ENCODE measurements at regions not wholly inside any gene's neighbourhood (a gene's known extent, or its start where the extent isn't known, plus 50 kb on each side); places are given as distances from the start of the nearest gene placed in this dataset.
"Not testable (repeated sequence)": the region's sequence is repeated elsewhere in the genome, so short reads cannot be mapped to it uniquely, and the experiment has no call there.

DNA sequence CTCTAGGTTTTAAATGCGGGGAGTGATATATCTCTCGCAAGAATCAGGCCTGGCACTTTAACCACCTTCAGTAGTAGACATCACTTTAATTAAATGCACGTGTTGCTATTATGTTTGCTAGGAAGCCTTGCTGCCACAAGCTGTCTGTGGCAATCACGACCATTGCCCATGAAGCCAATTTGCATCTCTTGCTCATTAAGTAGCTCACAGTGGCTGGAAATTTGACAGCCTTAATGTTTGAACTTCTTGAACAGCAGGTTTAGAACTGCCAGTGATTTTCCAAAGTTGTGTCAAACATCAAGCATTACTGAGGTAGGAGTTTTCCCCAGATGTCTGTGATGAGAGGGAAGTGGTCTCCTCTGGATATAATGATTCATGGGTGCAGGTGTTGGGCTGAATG lies 642.3 kb upstream of the CPEB2 start:
- no peak for DNase-seq (ENCODE audit: low read depth in 2 of 2)

- DNase-seq (ENCODE audit: low read depth in 2 of 2), result no peak
Measured at GRCh38 chr4:14361084-14361483, 641.2 kb upstream of the CPEB2 start.

DNA sequence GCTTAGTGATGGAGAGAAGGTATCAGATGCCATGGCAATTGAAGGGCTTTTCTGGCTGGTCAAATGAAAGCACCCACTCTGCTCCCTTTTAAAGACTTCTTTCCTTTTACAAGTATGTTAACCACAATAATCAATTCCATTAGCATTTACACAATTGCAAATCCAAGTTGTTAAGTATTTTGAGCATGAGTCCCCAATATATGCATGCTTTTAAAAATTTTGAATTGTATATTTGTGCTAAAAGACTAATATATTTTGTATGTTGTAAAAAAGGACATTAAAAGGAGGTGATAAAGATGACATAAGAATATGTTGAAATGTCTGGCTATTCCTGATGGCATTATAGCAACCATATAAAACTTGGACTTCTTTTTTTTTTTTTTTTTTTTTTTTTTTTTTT lies 639.9 kb upstream of the CPEB2 start:
- DNase-seq (ENCODE audit: low read depth in 2 of 2), result no peak

- no peak for DNase-seq (ENCODE audit: low read depth in 2 of 2)
Measured at GRCh38 chr4:14364953-14365536, 637.2 kb upstream of the CPEB2 start.

DNA sequence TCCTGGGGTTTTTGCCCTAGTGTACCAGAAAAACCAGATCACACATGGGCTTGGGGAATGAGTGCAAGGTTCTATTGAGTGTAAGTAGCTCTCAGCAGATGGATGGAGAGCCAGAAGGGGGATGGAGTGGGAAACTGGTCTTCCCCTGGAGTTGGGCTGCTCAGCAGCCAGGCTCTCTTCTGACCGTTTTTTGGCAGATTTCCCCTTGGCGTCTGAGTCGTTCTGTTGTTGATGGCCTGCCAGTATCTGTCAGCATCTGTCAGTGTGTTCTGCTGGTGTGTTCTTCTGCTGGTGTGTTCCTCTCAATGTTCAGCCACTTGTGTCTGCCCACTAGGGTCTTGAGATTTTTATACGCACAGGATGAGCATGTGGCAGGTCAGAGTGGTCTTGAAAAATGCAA lies 633.9 kb upstream of the CPEB2 start:
- no peak for DNase-seq (ENCODE audit: low read depth in 2 of 2)

- DNase-seq (ENCODE audit: low read depth in 2 of 2), result no peak
Measured at GRCh38 chr4:14371131-14371530, 631.1 kb upstream of the CPEB2 start.

DNA sequence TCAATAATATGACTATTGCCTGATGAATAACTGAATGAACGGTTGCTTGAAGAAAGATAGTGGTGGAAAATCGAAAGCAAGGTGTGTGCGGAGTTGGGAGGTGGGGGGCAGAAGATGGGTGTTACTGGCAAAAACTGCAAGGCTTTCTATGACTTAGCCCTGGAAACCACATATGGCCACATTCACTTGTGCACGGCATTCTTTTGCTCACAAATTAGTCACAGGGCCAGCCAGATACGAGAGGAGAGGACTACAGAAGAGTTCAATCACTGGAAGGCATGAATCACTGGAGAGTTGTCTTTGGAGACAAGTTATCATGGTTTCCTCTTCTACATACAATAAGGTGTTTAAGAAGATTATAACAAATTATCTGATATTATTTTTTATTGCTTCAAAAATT lies 626.5 kb upstream of the CPEB2 start:
- no peak for DNase-seq (ENCODE audit: low read depth in 2 of 2)

- no peak for DNase-seq (ENCODE audit: low read depth in 2 of 2)
Measured at GRCh38 chr4:14379183-14379582, 623.1 kb upstream of the CPEB2 start.

DNA sequence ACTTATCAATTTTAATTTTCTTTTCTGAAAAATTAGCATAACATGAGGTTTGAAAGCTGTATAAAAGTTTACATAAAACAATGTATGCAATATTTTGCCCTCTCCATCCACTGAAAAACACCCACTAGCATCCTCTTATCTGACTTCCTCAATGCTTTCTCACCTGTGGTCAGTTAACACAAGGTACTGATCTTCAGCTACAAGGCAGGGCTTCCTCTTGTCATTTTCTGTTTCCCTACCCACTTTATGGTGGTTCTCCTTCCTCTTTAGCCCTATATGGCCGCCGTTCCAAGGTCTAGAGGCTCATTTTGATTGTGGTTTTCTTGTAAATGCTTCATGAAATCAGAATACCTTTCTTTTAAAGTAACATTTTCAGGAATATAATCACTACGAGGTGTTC lies 618.6 kb upstream of the CPEB2 start:
- DNase-seq (ENCODE audit: low read depth in 2 of 2), result no peak

DNA sequence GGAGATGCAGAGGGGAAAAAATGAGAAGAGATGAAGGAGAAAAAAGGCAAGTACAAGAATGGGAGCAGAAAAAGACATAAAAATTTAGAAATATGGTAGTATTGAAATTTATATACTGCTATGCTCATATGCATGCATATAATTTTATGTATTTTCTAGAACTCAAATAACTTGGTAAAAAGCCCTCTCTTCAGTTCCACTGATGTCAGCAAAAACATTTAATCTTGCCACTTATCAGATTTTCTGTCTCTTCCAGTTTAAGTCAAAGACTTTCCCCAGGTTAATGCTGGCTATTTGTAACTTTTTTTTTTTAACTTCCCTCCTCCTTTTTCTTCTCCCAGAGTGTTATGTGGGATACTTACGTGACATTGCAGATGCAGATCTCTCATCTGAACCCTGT lies 617.5 kb upstream of the CPEB2 start:
- DNase-seq (ENCODE audit: low read depth in 2 of 2), result no peak

DNA sequence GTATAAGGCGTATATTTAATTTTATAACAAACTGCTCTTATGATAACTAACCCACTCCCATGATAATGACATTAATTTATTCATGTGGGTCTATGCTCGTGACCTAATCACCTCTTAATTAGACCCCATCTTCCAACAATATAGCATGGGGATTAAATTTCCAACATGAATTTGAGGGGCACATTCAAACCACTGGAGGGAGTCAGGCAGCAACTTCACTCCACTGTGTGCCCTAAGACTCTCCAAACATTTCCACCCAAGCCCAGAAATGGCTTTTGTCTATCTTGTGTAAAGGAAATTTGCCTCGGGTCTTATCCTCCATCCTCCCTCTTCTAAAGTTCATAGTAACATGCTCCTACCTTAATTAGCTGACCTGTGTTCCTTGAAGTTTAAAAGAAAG lies 616.1 kb upstream of the CPEB2 start:
- no peak for DNase-seq (ENCODE audit: low read depth in 2 of 2)

- DNase-seq (ENCODE audit: low read depth in 2 of 2), result no peak
Measured at GRCh38 chr4:14387647-14388046, 614.6 kb upstream of the CPEB2 start.

DNA sequence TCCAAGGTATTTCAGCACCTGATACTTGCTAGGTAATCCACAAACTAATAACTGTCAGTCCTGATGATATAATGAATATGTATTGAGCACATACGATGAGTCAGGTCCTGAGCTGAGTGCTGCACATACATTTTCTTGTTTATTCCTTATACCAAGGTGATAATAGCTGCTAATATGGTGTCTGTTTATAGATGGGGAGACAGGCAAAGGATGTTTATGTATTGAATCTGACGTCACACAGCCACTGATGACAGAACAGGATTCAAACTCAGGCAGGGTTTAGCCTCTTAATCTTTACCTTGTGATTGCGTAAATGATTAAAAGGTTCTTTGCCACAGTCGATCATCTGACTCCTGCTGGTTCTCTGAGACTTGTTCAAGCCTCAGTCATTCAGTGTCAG lies 609.9 kb upstream of the CPEB2 start:
- no peak for DNase-seq (ENCODE audit: low read depth in 2 of 2)

- DNase-seq (ENCODE audit: low read depth in 2 of 2), result no peak
Measured at GRCh38 chr4:14396183-14396582, 606.1 kb upstream of the CPEB2 start.

DNA sequence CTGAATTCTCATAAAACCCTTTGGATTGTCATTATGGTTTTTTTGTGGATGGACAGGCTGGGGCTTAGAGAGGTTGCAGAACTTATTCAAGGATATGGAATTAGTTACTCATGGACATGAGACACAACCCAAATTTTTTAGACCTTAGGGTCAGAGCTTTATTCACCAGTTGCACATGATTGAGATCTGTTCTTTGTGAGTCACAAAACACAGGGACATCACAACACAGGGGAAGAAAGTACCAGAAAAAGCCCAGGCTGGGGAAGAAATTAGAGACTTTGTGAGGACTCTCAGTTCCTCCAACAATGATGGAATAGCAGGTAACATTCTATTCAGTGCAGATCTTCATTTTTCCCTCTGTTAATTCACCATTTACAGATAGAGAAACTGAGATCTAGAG lies 602.4 kb upstream of the CPEB2 start:
- DNase-seq (ENCODE audit: low read depth in 2 of 2), result no peak

DNA sequence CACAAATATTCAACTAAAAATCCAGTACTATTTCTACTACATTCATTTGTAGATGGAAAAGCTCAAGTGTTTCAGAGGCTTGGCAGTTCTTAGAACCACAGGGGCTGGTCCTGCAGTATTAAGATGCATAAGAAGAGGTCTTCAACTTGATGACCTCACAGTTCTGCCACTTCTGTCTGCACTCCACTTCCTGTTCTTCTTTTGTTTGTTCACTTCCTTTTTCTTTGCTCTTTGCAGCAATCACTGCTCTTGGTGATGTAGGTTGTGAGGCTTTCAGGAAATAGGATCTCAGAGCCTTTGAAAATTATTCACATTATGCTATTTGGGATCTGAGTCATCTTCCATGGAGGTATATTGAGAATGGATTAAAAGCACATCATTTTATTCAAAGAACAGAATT lies 602.0 kb upstream of the CPEB2 start:
- DNase-seq (ENCODE audit: low read depth in 2 of 2), result no peak

DNA sequence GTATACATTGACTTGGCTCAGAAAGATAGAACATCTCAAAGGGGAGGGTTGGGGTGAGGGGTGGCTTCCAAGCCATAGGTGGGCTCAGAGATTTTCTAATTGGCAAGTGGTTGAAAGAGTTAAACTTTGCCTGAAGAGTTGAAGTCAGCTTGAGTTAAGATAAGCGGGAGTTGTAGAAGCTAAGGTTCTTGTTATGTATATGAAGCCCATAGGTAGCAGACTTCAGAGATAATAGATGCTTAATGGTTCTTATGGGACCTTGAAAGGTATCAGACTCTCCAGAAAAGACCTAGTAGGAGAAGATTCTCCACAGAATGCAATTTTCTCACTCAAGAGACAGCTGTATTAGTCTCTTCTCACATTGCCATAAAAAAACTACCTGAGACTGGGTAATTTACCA lies 599.1 kb upstream of the CPEB2 start:
- no peak for DNase-seq (ENCODE audit: low read depth in 2 of 2)

- DNase-seq (ENCODE audit: low read depth in 2 of 2), result no peak
Measured at GRCh38 chr4:14404730-14405129, 597.6 kb upstream of the CPEB2 start.

DNA sequence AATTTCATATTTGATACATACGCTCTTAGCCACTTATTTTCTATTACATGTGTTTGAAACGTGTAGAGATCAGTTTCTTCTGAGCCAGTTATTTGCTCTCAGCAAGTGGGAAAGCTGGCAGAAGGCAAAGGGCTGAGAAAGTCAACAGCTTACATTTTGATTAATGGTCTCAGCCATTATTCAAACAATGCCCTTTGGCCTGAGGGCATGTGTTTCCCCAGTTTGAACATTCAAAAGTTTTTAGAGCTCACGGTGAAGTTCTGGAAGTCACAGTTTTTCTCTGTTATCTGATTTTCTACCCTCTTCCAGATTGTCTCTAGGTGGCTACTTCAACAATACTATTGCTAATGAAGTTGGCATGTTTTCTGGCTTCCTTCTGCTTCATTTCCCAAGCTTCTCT lies 591.8 kb upstream of the CPEB2 start:
- DNase-seq (ENCODE audit: low read depth in 2 of 2), result no peak

- DNase-seq (ENCODE audit: low read depth in 2 of 2), result no peak
Measured at GRCh38 chr4:14415146-14415545, 587.1 kb upstream of the CPEB2 start.

GRCh38 chr4:14419516-14419915 lies 582.8 kb upstream of the CPEB2 start:
- DNase-seq (ENCODE audit: low read depth in 2 of 2), result no peak

DNA sequence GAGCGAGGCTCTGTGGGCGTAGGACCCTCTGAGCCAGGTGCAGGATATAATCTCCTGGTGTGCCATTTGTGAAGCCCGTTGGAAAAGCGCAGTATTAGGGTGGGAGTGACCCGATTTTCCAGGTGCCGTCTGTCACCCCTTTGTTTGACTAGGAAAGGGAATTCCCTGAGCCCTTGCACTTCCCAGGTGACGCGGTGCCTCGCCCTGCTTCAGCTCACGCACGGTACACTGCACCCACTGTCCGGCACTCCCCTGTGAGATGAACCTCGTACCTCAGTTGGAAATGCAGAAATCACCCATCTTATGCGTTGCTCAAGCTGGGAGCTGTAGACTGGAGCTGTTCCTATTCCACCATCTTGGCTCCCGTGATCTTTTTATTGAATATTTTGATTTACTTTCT lies 576.0 kb upstream of the CPEB2 start:
- not testable (repeated sequence) for DNase-seq (ENCODE audit: low read depth in 2 of 2)

DNA sequence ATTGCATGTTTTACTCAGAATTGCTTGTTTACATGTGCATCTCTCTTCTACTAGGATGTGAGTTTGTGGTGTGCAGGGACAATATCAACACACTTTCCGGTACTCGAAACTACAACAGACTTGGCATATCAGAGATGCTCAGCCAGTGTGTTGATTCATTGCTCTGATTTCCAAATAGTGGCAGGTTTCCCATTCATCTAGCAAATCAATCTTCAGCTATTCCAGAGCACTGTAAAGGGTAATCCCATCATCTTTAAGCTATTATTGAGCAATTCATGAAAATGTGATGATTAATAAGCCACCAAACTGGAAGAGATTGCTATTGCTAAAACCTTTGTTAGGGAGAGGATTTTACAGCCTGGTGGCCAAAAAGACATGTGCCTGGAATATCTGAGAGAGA lies 574.2 kb upstream of the CPEB2 start:
- DNase-seq (ENCODE audit: low read depth in 2 of 2), result no peak

Data from stimulated activated CD4-positive, alpha-beta T cell treated with anti-CD3 and anti-CD28 coated beads, Interleukin-4, amount 100 ng/mL, for 48 hours (primary cell).